DND-41 (cell line): ENCODE measurements at regions not wholly inside any gene's neighbourhood (a gene's known extent, or its start where the extent isn't known, plus 50 kb on each side); places are given as distances from the start of the nearest gene placed in this dataset.

Source experiments
- ATAC-seq: fragments of 200-7000 bp; cut with Tn5 transposase; 3 replicates; pipeline ENCODE4 v1.9.1; 2021; ENCODE audit warnings: low read depth; ENCODE audit not compliant: insufficient read depth
- DNase-seq: peaks from one replicate; pipeline ENCODE4 v3.0.0-alpha.2; 2020
- H2AFZ ChIP-seq: 2 replicates; pipeline ENCODE4 v1.6.0; 2012; ENCODE audit warnings: low read depth, low read length
- H3K27ac ChIP-seq: 2 replicates; pipeline ENCODE4 v1.5.1; 2012; ENCODE audit warnings: low read length, inconsistent platforms
- H3K27me3 ChIP-seq: fragments of 200-600 bp; sonication (generic); 2 replicates; pipeline ENCODE4 v1.6.0; 2012; ENCODE audit warnings: low read length, mild to moderate bottlenecking, inconsistent platforms; ENCODE audit not compliant: insufficient read depth, poor library complexity
- H3K36me3 ChIP-seq: 2 replicates; pipeline ENCODE4 v1.5.1; 2012; ENCODE audit warnings: low read length, inconsistent platforms; ENCODE audit not compliant: insufficient read depth
- H3K4me1 ChIP-seq: 2 replicates; pipeline ENCODE4 v1.5.1; 2012; ENCODE audit warnings: mild to moderate bottlenecking, low read length; ENCODE audit not compliant: insufficient read depth
- H3K4me2 ChIP-seq: 2 replicates; pipeline ENCODE4 v1.6.0; 2012; ENCODE audit warnings: mild to moderate bottlenecking, moderate library complexity, low read length, inconsistent platforms; ENCODE audit not compliant: insufficient read depth
- H3K4me3 ChIP-seq, 2 experiments: fragments of 200-600 bp in 1 of 2; shearing (Covaris generic) in 1 of 2; 2 replicates each; pipeline ENCODE4 v1.5.1; 2012 to 2016; ENCODE audit warnings: inconsistent platforms in 2 of 2, low read length in 2 of 2, mild to moderate bottlenecking in 2 of 2, low read depth in 1 of 2, moderate library complexity in 1 of 2
- H3K79me2 ChIP-seq: 2 replicates; pipeline ENCODE4 v1.6.0; 2012; ENCODE audit warnings: low read length, inconsistent platforms; ENCODE audit not compliant: insufficient read depth
- H3K9ac ChIP-seq: 2 replicates; pipeline ENCODE4 v1.6.0; 2012; ENCODE audit warnings: low read depth, mild to moderate bottlenecking, inconsistent platforms, low read length, moderate library complexity
- H3K9me3 ChIP-seq: 2 replicates; pipeline ENCODE4 v1.5.1; 2012; ENCODE audit warnings: low read length, moderate library complexity, mild to moderate bottlenecking, inconsistent platforms; ENCODE audit not compliant: insufficient read depth, severe bottlenecking
- H4K20me1 ChIP-seq: 2 replicates; pipeline ENCODE4 v1.6.0; 2012; ENCODE audit warnings: low read length; ENCODE audit not compliant: insufficient read depth
- CTCF ChIP-seq: IDR thresholded peaks from 2 replicates; pipeline ENCODE4 v1.5.1; 2012; ENCODE audit warnings: borderline replicate concordance, low read length, moderate library complexity, mild to moderate bottlenecking; ENCODE audit not compliant: poor library complexity, severe bottlenecking; ENCODE audit errors: extremely low read depth
- EZH2 ChIP-seq: IDR thresholded peaks from 3 replicates; pipeline ENCODE4 v1.6.1; 2012; ENCODE audit warnings: borderline replicate concordance, low read depth, mild to moderate bottlenecking, moderate library complexity, low read length, inconsistent platforms; ENCODE audit not compliant: severe bottlenecking

DNA sequence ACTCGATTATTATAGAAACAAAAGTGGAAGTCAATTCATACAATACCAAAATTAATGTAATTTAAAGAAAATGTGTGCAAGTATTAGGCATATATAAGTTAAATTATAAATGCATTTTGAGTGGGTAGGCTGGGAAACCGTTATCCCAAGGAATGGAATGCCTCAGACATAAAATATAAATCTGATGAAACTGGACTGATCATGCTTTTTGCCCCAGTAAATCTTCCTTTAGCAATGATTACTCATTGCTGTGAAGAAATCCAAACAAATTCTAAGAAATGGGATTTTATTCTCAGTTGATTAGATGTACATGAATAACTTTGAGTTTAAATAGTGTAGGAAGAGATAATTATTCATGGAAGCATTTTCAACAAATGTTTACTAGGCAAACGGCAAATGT, 185.5 kb upstream of the KCNMB2 start:
- no peaks in the 10 kb centered on the region for H3K36me3 ChIP-seq
- H3K4me2 ChIP-seq, result no peak overlapping the region
- H3K4me1 ChIP-seq, result no peaks in the 10 kb centered on the region
- H3K9ac ChIP-seq, result no peak overlapping the region
- no peak for DNase-seq
- no peak overlapping the region for H3K4me3 ChIP-seq
- H3K27me3 ChIP-seq, result no peaks in the 10 kb centered on the region
- ATAC-seq, result no peak
- H4K20me1 ChIP-seq, result no peaks in the 10 kb centered on the region
- TF ChIP-seq CTCF (no peak), EZH2 (no peak)
- H3K9me3 ChIP-seq, result no peaks in the 10 kb centered on the region
- no peak overlapping the region for H3K27ac ChIP-seq
- H3K79me2 ChIP-seq, result no peaks in the 10 kb centered on the region
- no peak overlapping the region for H2AFZ ChIP-seq

DNA sequence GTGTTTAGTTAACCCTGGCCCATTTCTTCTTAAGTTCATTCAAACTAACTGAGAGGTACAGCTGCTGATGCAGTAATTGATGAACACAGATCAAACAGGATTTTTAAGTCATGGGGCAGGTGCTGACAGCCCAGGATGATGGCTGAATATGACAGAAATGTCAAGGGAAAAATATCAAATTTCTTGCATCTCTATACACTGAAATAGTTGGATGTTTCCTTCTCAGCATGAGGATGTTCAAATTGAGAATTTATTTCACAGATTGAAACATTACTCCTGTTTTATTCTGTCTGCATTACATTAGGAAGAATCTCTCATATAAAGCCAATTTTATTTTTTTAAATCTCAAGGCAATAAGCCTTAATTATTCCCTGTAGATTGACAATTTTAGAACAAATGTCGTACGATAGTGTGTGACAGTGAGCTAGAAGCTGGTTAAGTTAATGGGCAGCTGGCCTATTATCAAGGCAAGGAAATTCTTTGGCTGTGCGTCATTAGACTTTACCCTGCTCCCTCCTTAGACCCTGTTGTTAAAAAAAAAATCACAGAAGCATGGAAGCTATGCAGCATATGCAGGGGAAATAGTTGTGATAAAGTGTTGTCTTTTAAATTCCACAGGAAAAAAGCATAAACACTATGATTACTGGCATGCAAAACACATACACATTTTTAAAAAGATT, 183.8 kb upstream of the KCNMB2 start:
- H3K4me3 ChIP-seq, result no peak overlapping the region
- DNase-seq, result no peak

DNA sequence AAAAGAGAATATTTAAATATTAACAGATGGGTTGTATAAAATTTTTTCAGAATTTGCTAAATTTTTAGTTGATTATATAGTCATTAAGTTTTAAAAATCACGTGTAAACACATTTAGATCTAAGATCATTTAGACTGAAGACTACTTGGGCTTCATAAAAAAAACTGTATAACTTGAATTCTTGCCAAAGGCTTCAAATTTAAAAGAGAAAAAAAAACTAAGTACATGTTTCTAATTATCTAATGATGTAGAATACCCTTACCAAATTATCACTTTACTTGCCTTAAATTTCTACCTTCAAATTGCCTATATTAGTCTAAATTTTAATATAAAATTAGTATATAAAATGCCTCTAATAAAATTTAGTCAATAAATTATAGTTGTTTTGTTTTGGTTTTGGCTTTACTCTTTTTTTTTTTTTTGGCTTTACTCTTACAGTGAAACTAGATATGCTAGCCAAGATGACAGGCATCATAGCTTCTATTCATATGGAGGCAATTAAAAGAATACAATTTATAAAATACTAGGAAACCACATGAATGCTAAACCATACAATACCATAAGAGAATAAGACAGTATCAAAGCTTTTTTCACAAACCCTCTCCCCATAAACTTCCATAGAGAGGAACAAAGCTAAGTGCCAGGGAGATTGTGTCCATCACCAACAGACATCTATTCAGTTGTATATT, 183.1 kb upstream of the KCNMB2 start:
- H2AFZ ChIP-seq, result no peak overlapping the region
- ATAC-seq, result no peak
- H3K4me3 ChIP-seq, result no peak overlapping the region
- H3K27me3 ChIP-seq, result no peaks in the 10 kb centered on the region
- H3K27ac ChIP-seq, result no peak overlapping the region
- H4K20me1 ChIP-seq, result no peaks in the 10 kb centered on the region
- DNase-seq, result no peak
- no peaks in the 10 kb centered on the region for H3K79me2 ChIP-seq
- no peak overlapping the region for H3K9ac ChIP-seq
- TF ChIP-seq CTCF (no peak), EZH2 (no peak)
- H3K36me3 ChIP-seq, result no peaks in the 10 kb centered on the region
- no peaks in the 10 kb centered on the region for H3K9me3 ChIP-seq
- H3K4me1 ChIP-seq, result no peaks in the 10 kb centered on the region
- H3K4me2 ChIP-seq, result no peak overlapping the region

More for the DNA sequence above, 183.8 kb upstream of the KCNMB2 start:
- Histone ChIP-seq H3K4me1 (no peaks in the 10 kb centered on the region), H3K27me3 (no peaks in the 10 kb centered on the region), H3K4me2 (no peak overlapping the region), H4K20me1 (no peaks in the 10 kb centered on the region), H2AFZ (no peak overlapping the region), H3K9ac (no peak overlapping the region), H3K36me3 (no peaks in the 10 kb centered on the region), H3K27ac (no peak overlapping the region), H3K79me2 (no peaks in the 10 kb centered on the region), H3K9me3 (no peaks in the 10 kb centered on the region)
- TF ChIP-seq CTCF, result no peak
- no peak for TF ChIP-seq EZH2
- no peak for ATAC-seq
